ENCODE measurements at regions not wholly inside any gene's neighbourhood (a gene's known extent, or its start where the extent isn't known, plus 50 kb on each side); places are given as distances from the start of the nearest gene placed in this dataset.

- Histone ChIP-seq H3K9me3 (ENCODE audit: control extremely low read depth in 1 of 3, control insufficient read depth in 2 of 3, insufficient read depth in 1 of 3, low read length in 2 of 3) (no peaks in the 10 kb centered on the region), H2AFZ (ENCODE audit: insufficient read depth, low read depth, low read length, poor library complexity, severe bottlenecking) (no peak overlapping the region), H3K27me3 (replicated peaks in 1 of 4; ENCODE audit: control extremely low read depth in 1 of 4, control insufficient read depth in 3 of 4, insufficient read depth in 4 of 4, low read length in 3 of 4) (peaks cover 0 to 3% (median 0%) of the 10 kb centered on the region in 4 experiments), H4K20me1 (ENCODE audit: control insufficient read depth, insufficient read depth, low read length, poor library complexity, severe bottlenecking) (no peaks in the 10 kb centered on the region), H3K9ac (ENCODE audit: low read length) (no peak overlapping the region), H3K79me2 (ENCODE audit: control insufficient read depth, insufficient read depth, low read length) (no peaks in the 10 kb centered on the region), H3K4me3 (ENCODE audit: control extremely low read depth in 1 of 5, extremely low read depth in 1 of 5, insufficient read depth in 1 of 5, low read depth in 2 of 5, low read length in 4 of 5) (no peak overlapping the region), H3K4me2 (replicated peaks; ENCODE audit: low read depth, low read length, poor library complexity, severe bottlenecking) (no peak overlapping the region), H3K27ac (ENCODE audit: low read length in 2 of 2) (no peak overlapping the region), H3K36me3 (replicated peaks in 1 of 2; ENCODE audit: control extremely low read depth in 1 of 2, control insufficient read depth in 1 of 2, extremely low read depth in 1 of 2, insufficient read depth in 2 of 2, low read length in 1 of 2) (no peaks in the 10 kb centered on the region), H3K4me1 (ENCODE audit: control insufficient read depth in 2 of 2, insufficient read depth in 2 of 2, low read length in 2 of 2) (no peaks in the 10 kb centered on the region)
- CTCF ChIA-PET = no interaction called here
- Mint-ChIP-seq H3K27me3 (peaks cover 9% of the 10 kb centered on the region), H3K4me3 (no peak overlapping the region), H3K9me3 (ENCODE audit: insufficient read depth) (no peaks in the 10 kb centered on the region), H3K4me1 (no peaks in the 10 kb centered on the region), H3K27ac (no peak overlapping the region)
- intact Hi-C loops (cut with micrococcal nuclease) = no loop called here
- no peak for TF ChIP-seq CTCF (IDR thresholded peaks at IDR 0.05)
- TF ChIP-seq EZH2 (IDR thresholded peaks at IDR 0.05; ENCODE audit: borderline replicate concordance, insufficient read depth, low read depth, low read length, poor library complexity, severe bottlenecking) = no peak
- DNase-seq (no peak), ATAC-seq (ENCODE audit: low read depth) (no peak)
- WGBS (ENCODE audit: insufficient coverage) = 82% methylated on average over 3 of the region's 3 CpGs
- POLR2A ChIA-PET = no interaction called here
These were observed 349.7 kb upstream of the CCL2 start for GRCh38 chr17:33905338-33905800.

GRCh38 chr17:33908363-33909064, 346.6 kb upstream of the CCL2 start:
- H3K4me1 Mint-ChIP-seq = no peaks in the 10 kb centered on the region
- Histone ChIP-seq H3K9ac (ENCODE audit: low read length) (no peak overlapping the region), H3K36me3 (replicated peaks in 1 of 2; ENCODE audit: control extremely low read depth in 1 of 2, control insufficient read depth in 1 of 2, extremely low read depth in 1 of 2, insufficient read depth in 2 of 2, low read length in 1 of 2) (no peaks in the 10 kb centered on the region), H3K27ac (ENCODE audit: low read length in 2 of 2) (no peak overlapping the region), H4K20me1 (ENCODE audit: control insufficient read depth, insufficient read depth, low read length, poor library complexity, severe bottlenecking) (no peaks in the 10 kb centered on the region), H3K9me3 (ENCODE audit: control extremely low read depth in 1 of 3, control insufficient read depth in 2 of 3, insufficient read depth in 1 of 3, low read length in 2 of 3) (no peaks in the 10 kb centered on the region), H3K4me2 (replicated peaks; ENCODE audit: low read depth, low read length, poor library complexity, severe bottlenecking) (no peak overlapping the region), H3K79me2 (ENCODE audit: control insufficient read depth, insufficient read depth, low read length) (no peaks in the 10 kb centered on the region), H3K4me1 (ENCODE audit: control insufficient read depth in 2 of 2, insufficient read depth in 2 of 2, low read length in 2 of 2) (no peaks in the 10 kb centered on the region), H2AFZ (ENCODE audit: insufficient read depth, low read depth, low read length, poor library complexity, severe bottlenecking) (no peak overlapping the region), H3K4me3 (ENCODE audit: control extremely low read depth in 1 of 5, extremely low read depth in 1 of 5, insufficient read depth in 1 of 5, low read depth in 2 of 5, low read length in 4 of 5) (no peak overlapping the region), H3K27me3 (replicated peaks in 1 of 4; ENCODE audit: control extremely low read depth in 1 of 4, control insufficient read depth in 3 of 4, insufficient read depth in 4 of 4, low read length in 3 of 4) (no peaks in the 10 kb centered on the region)
- CTCF ChIA-PET = no interaction called here
- ATAC-seq (ENCODE audit: low read depth) (no peak), DNase-seq (no peak)
- H3K27ac Mint-ChIP-seq = no peak overlapping the region
- no peak overlapping the region for H3K4me3 Mint-ChIP-seq
- WGBS (ENCODE audit: insufficient coverage) = no CpG with 5 or more reads among the region's 2 CpGs
- no peaks in the 10 kb centered on the region for H3K27me3 Mint-ChIP-seq
- no peaks in the 10 kb centered on the region for H3K9me3 Mint-ChIP-seq (ENCODE audit: insufficient read depth)
- TF ChIP-seq EZH2 (IDR thresholded peaks at IDR 0.05; ENCODE audit: borderline replicate concordance, insufficient read depth, low read depth, low read length, poor library complexity, severe bottlenecking) = no peak
- no peak for TF ChIP-seq CTCF (IDR thresholded peaks at IDR 0.05)
- intact Hi-C loops (cut with micrococcal nuclease) = no loop called here
- POLR2A ChIA-PET = no interaction called here
